ENCODE measurements at regions not wholly inside any gene's neighbourhood (a gene's known extent, or its start where the extent isn't known, plus 50 kb on each side); places are given as distances from the start of the nearest gene placed in this dataset.

- Histone ChIP-seq H3K27me3 (ENCODE audit: low read depth, low read length) (no peaks in the 10 kb centered on the region), H3K9me3 (ENCODE audit: control insufficient read depth in 1 of 2, low read length in 2 of 2) (peaks cover 0 to 4% of the 10 kb centered on the region in 2 donors), H3K4me1 (ENCODE audit: control insufficient read depth in 1 of 2, insufficient read depth in 2 of 2, low read length in 2 of 2) (no peaks in the 10 kb centered on the region), H3K36me3 (ENCODE audit: control insufficient read depth in 1 of 2, insufficient read depth in 2 of 2, low read length in 2 of 2) (no peaks in the 10 kb centered on the region), H3K27ac (ENCODE audit: low read length) (peak overlapping the region; percentile 45), H3K4me3 (ENCODE audit: low read depth in 1 of 2, low read length in 2 of 2) (no peak overlapping the region)
Observed at GRCh38 chr21:35206141-35207125, 157.3 kb upstream of the RUNX1 start.

- Histone ChIP-seq H3K4me3 (ENCODE audit: low read depth in 1 of 2, low read length in 2 of 2) (peak overlapping the region; percentile 39 to 41), H3K36me3 (ENCODE audit: control insufficient read depth in 1 of 2, insufficient read depth in 2 of 2, low read length in 2 of 2) (no peaks in the 10 kb centered on the region), H3K27me3 (ENCODE audit: low read depth, low read length) (no peaks in the 10 kb centered on the region), H3K4me1 (ENCODE audit: control insufficient read depth in 1 of 2, insufficient read depth in 2 of 2, low read length in 2 of 2) (no peaks in the 10 kb centered on the region), H3K9me3 (ENCODE audit: control insufficient read depth in 1 of 2, low read length in 2 of 2) (no peaks in the 10 kb centered on the region), H3K27ac (ENCODE audit: low read length) (peak overlapping the region; percentile 43)
Observed at GRCh38 chr21:35204850-35205541, 155.9 kb upstream of the RUNX1 start.

- no peaks in the 10 kb centered on the region for H3K27me3 ChIP-seq (ENCODE audit: low read depth, low read length)
- no peak overlapping the region for H3K4me3 ChIP-seq (ENCODE audit: low read depth in 1 of 2, low read length in 2 of 2)
- peaks cover 0 to 4% of the 10 kb centered on the region in 2 donors for H3K4me1 ChIP-seq (ENCODE audit: control insufficient read depth in 1 of 2, insufficient read depth in 2 of 2, low read length in 2 of 2)
- H3K27ac ChIP-seq (ENCODE audit: low read length): peak overlapping the region; percentile 76
- no peaks in the 10 kb centered on the region for H3K9me3 ChIP-seq (ENCODE audit: control insufficient read depth in 1 of 2, low read length in 2 of 2)
- H3K36me3 ChIP-seq (ENCODE audit: control insufficient read depth in 1 of 2, insufficient read depth in 2 of 2, low read length in 2 of 2): no peaks in the 10 kb centered on the region
Observed at GRCh38 chr21:35204125-35204524, 155.0 kb upstream of the RUNX1 start.

DNA sequence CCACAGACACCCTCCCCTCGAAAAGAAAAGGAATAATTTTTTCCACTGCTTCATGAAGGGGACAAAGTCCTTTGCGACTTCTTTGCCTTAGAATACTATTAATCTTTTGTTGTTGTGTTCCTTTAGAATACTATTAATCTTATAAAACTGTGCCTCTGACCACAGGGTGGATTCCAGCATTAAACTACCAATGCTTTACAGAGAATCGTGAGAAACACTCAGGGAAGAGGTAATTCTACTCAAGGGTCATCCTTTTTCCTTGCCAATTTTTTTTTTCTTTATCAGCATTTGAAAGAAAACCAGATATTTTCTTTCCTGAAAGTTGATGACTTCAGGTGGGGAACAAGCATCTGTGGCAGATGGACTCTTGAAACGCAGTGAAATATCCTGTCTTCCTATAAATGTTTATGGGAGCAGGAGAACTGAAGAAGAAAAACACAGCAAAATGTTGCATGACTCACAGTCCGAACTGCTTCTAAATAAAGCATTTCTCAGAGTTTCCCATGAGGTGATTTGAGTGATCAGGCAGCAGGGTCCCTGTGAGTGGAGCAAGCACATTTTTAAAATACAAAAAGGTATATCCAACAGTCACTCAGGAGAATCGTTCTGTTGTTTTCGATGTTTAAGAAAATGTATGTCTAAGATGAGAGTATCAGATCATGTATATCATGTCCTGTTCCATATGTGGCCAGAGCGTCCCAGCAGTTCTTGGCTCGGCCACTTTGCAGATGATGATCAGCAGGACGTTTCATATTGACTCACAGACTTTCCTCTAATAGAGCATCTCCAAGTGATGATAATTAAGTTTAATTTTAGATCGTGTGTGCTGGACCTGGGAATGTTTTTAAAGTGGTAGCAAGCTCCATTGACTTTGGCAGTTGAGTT is 154.2 kb upstream of the RUNX1 start:
- H3K4me3 ChIP-seq (ENCODE audit: low read depth in 1 of 2, low read length in 2 of 2): no peak overlapping the region
- H3K4me1 ChIP-seq (ENCODE audit: control insufficient read depth in 1 of 2, insufficient read depth in 2 of 2, low read length in 2 of 2): peaks cover 0 to 4% of the 10 kb centered on the region in 2 donors
- H3K9me3 ChIP-seq (ENCODE audit: control insufficient read depth in 1 of 2, low read length in 2 of 2): no peaks in the 10 kb centered on the region
- H3K27me3 ChIP-seq (ENCODE audit: low read depth, low read length): no peaks in the 10 kb centered on the region
- no peaks in the 10 kb centered on the region for H3K36me3 ChIP-seq (ENCODE audit: control insufficient read depth in 1 of 2, insufficient read depth in 2 of 2, low read length in 2 of 2)
- peak overlapping the region; percentile 76 for H3K27ac ChIP-seq (ENCODE audit: low read length)

- H3K4me3 ChIP-seq (ENCODE audit: low read depth in 1 of 2, low read length in 2 of 2): no peak overlapping the region
- H3K27ac ChIP-seq (ENCODE audit: low read length): peak overlapping the region; percentile 40
- H3K36me3 ChIP-seq (ENCODE audit: control insufficient read depth in 1 of 2, insufficient read depth in 2 of 2, low read length in 2 of 2): no peaks in the 10 kb centered on the region
- H3K4me1 ChIP-seq (ENCODE audit: control insufficient read depth in 1 of 2, insufficient read depth in 2 of 2, low read length in 2 of 2): peaks cover 0 to 4% of the 10 kb centered on the region in 2 donors
- no peaks in the 10 kb centered on the region for H3K9me3 ChIP-seq (ENCODE audit: control insufficient read depth in 1 of 2, low read length in 2 of 2)
- H3K27me3 ChIP-seq (ENCODE audit: low read depth, low read length): no peaks in the 10 kb centered on the region
Observed at GRCh38 chr21:35202431-35202830, 153.3 kb upstream of the RUNX1 start.

DNA sequence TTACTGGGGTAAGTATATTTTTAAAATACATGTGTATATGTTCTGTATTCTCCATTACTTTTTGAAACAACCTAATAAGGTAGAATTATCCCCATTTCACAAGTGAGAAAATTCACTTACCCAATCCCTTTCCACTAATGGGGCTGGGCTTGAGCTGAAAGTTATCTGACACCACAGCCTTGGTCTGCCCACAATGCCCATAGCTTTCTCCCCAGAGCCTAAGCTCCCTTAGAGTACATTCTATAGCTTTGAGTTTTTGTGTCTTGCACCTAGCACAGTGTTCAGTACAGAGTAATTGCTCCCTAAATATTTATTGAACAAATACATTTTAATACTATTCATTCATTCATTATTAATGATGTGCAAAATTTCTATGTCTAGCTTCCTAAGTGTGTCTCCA is 152.7 kb upstream of the RUNX1 start:
- Histone ChIP-seq H3K36me3 (ENCODE audit: control insufficient read depth in 1 of 2, insufficient read depth in 2 of 2, low read length in 2 of 2) (no peaks in the 10 kb centered on the region), H3K27ac (ENCODE audit: low read length) (no peak overlapping the region), H3K9me3 (ENCODE audit: control insufficient read depth in 1 of 2, low read length in 2 of 2) (no peaks in the 10 kb centered on the region), H3K27me3 (ENCODE audit: low read depth, low read length) (no peaks in the 10 kb centered on the region), H3K4me3 (ENCODE audit: low read depth in 1 of 2, low read length in 2 of 2) (no peak overlapping the region), H3K4me1 (ENCODE audit: control insufficient read depth in 1 of 2, insufficient read depth in 2 of 2, low read length in 2 of 2) (peaks cover 0 to 4% of the 10 kb centered on the region in 2 donors)

GRCh38 chr21:35201288-35201687 is 152.2 kb upstream of the RUNX1 start:
- H3K27me3 ChIP-seq (ENCODE audit: low read depth, low read length): no peaks in the 10 kb centered on the region
- no peaks in the 10 kb centered on the region for H3K9me3 ChIP-seq (ENCODE audit: control insufficient read depth in 1 of 2, low read length in 2 of 2)
- no peak overlapping the region for H3K27ac ChIP-seq (ENCODE audit: low read length)
- H3K4me3 ChIP-seq (ENCODE audit: low read depth in 1 of 2, low read length in 2 of 2): no peak overlapping the region
- H3K36me3 ChIP-seq (ENCODE audit: control insufficient read depth in 1 of 2, insufficient read depth in 2 of 2, low read length in 2 of 2): no peaks in the 10 kb centered on the region
- H3K4me1 ChIP-seq (ENCODE audit: control insufficient read depth in 1 of 2, insufficient read depth in 2 of 2, low read length in 2 of 2): peaks cover 0 to 4% of the 10 kb centered on the region in 2 donors

DNA sequence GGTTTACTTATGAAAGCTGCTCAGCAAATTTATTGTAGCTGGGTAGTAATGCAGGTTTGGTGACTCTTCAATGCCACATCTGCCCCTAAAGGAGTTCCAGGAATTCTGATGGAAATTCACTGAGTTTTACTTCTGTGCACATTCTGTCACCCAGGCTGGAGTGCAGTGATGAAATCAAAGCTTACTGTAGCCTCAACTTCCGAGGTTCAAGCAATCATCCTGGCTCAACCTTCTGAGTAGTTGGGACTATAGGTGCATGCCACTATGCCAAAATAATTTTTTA is 150.6 kb upstream of the RUNX1 start:
- Histone ChIP-seq H3K27me3 (ENCODE audit: low read depth, low read length) (no peaks in the 10 kb centered on the region), H3K4me3 (ENCODE audit: low read depth in 1 of 2, low read length in 2 of 2) (no peak overlapping the region), H3K27ac (ENCODE audit: low read length) (no peak overlapping the region), H3K4me1 (ENCODE audit: control insufficient read depth in 1 of 2, insufficient read depth in 2 of 2, low read length in 2 of 2) (peaks cover 0 to 4% of the 10 kb centered on the region in 2 donors), H3K9me3 (ENCODE audit: control insufficient read depth in 1 of 2, low read length in 2 of 2) (no peaks in the 10 kb centered on the region), H3K36me3 (ENCODE audit: control insufficient read depth in 1 of 2, insufficient read depth in 2 of 2, low read length in 2 of 2) (no peaks in the 10 kb centered on the region)

DNA sequence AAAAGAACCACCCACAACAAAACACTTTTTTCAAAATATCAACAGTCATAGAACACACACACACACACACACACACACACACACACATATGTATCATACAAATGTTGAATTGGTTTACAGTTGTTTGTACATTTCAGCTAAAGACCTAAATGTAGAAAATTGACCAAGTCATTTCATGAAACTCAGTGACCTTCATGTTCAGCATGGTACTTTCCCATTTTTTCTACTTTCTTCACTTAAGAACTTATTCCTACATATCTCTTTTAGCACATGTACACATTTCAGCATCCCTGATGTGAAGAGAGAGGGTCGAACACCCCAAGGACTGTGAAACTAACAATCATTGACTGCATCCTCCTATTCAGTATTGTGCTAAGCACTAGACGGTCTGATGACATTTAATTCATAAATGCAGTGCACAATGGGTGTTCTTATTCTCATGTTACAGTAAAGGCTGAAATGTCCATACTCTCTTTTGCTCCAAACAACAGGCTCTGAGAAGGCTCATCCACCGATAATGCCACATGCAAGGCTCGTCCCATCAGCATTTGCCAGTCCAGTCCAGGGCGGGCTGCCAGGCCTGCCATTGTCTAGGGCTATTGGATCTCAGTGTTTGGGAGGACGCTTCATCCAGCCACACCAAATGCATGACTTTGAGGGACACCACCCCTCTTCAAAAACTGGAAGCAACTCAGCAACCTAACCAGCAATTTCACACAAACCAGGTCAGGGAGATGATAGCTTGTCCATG is 150.1 kb upstream of the RUNX1 start:
- Histone ChIP-seq H3K36me3 (ENCODE audit: control insufficient read depth in 1 of 2, insufficient read depth in 2 of 2, low read length in 2 of 2) (no peaks in the 10 kb centered on the region), H3K27me3 (ENCODE audit: low read depth, low read length) (no peaks in the 10 kb centered on the region), H3K9me3 (ENCODE audit: control insufficient read depth in 1 of 2, low read length in 2 of 2) (no peaks in the 10 kb centered on the region), H3K4me3 (ENCODE audit: low read depth in 1 of 2, low read length in 2 of 2) (no peak overlapping the region), H3K27ac (ENCODE audit: low read length) (no peak overlapping the region), H3K4me1 (ENCODE audit: control insufficient read depth in 1 of 2, insufficient read depth in 2 of 2, low read length in 2 of 2) (peaks cover 0 to 4% of the 10 kb centered on the region in 2 donors)

GRCh38 chr21:35198565-35198964 is 149.5 kb upstream of the RUNX1 start:
- Histone ChIP-seq H3K27me3 (ENCODE audit: low read depth, low read length) (no peaks in the 10 kb centered on the region), H3K4me3 (ENCODE audit: low read depth in 1 of 2, low read length in 2 of 2) (no peak overlapping the region), H3K36me3 (ENCODE audit: control insufficient read depth in 1 of 2, insufficient read depth in 2 of 2, low read length in 2 of 2) (no peaks in the 10 kb centered on the region), H3K27ac (ENCODE audit: low read length) (no peak overlapping the region), H3K9me3 (ENCODE audit: control insufficient read depth in 1 of 2, low read length in 2 of 2) (no peaks in the 10 kb centered on the region), H3K4me1 (ENCODE audit: control insufficient read depth in 1 of 2, insufficient read depth in 2 of 2, low read length in 2 of 2) (peaks cover 0 to 4% of the 10 kb centered on the region in 2 donors)
